Hippocampal formation (tissue), 2 donors: ENCODE measurements at regions not wholly inside any gene's neighbourhood (a gene's known extent, or its start where the extent isn't known, plus 50 kb on each side); places are given as distances from the start of the nearest gene placed in this dataset.
"Not testable (repeated sequence)": the region's sequence is repeated elsewhere in the genome, so short reads cannot be mapped to it uniquely, and the experiment has no call there.

Experiments used
- DNase-seq, 2 donors: peaks; one replicate each; lab custom pipeline; 2025; lab: John Stamatoyannopoulos, UW

DNA sequence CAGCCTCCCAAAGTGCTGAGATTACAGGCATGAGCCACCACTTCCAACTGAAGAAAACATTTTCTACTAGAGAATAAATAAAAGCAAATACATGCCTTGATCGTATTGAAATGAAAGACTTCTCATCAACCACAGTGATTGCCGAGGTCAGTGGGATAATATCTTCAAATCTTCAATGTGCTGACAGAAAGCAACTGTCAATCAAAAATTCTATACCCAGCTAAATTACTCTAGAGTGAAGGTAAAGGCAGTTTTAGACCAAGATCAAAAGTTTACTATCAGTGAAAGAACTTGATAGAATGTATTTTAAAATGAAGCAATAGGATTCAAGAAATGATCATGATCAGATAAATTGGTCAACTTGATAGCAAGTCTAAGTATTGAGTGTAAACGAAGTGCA, 130.6 kb downstream of the BRD1 start:
- no peak for DNase-seq

DNA sequence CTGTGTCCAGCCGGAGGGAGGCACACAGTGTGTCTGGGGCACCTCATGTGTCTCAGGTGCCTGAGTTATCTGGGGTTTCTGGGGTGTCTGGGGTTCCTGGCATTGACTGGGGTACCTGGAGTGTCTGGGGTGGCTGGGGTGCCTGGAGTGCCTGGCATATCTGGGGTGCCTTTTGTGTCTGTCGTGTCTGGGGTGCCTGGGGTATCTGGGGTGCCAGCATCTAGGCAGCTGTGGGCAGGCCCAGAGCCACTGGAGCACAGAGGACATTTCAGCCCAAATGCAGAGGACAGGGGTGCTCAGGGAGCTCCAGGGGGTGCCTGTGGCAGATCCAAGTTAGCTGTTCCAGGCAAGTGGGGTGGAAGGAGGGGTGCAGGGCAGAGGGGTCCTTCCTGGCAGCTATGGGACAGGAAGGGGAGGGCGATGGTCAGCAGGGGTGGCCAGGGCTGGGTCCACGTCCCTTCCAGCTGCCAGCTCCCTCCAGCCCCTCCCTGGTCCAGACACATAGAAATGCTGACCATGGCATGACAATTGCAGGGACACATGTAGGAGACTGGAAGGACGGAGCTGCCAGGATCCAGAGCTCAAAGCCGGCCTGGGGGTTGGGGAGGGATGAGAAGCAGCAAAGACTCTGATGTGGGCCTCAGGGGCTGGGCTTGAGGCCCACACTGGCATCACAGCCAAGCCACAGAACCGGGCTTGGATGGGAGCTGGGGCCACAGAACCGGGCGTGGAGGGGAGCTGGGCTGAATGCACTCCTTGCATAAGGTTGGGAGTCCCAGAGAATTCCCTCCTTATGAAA, 133.0 kb downstream of the BRD1 start:
- no peak for DNase-seq

DNA sequence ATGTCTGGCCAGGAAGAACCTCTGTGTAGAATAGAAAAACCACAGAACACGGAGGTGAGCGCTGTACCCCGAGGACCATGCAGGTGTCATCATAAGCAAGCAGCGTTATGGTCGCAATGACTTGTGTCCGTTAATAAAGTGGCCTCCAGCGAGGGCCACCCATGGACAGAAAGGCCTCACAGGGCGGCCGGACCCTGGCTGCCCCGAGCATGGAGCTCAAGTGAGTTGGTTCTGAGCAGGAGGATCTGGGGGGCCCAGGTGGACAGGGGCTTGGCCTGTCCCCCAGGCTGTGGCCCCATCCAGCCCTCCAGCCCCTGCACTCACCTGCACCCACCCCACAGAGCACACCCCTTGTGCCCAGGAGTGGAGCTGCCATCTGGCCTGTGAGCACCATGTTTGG, 133.8 kb downstream of the BRD1 start:
- no peak for DNase-seq

DNA sequence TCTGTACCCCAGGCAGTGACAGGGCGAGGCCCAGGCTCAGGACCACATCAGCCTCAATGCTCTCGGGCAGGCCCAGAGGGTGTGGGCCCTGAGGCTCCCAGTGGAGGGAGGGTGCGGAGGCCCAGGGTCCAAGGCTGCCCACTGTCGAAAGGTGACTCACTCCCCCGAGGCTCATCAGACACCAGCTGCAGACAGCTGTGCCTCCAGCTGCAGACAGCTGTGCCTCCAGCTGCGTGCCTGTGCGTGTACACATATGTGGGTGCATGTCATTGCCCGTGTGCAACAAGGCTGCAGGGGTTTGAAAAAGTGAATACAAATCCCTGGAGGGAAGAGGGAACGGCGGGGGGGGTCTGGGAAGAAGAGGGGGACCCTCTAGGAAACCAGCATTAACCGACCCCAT, 134.3 kb downstream of the BRD1 start:
- no peak for DNase-seq

DNA sequence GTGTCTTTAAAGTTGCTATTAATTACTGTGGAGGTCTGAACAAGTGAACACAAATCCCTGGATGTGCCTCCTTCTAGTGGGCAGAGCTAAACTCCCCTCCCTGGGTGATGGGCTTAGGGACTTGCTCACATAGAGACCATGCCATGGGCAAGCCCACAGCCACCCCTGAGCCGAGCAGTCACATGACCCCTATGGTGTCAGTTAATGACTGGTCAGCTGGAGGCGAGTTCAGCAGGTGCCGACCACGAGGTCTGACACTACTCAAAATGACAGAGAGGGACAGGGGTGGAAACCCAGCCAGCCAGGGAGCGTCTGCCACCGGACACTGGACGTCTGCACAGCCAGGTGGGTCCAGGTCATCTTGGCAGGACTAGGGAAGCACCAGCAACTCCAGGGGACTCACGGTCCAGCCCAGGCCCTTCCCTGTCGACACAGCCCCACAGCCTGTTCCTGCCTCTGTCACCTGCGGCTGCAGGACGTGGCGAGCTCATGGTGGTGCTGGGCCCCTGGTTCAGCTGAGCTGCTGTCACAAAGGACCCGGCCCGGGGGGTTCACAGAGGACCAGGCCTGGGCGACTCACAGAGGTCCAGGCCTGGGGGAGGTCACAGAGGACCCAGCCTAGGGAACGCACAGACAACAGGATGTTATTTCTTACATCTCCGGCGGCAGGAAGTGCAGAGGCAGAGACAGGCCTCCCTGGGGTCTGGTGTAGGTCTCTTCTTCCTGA, 135.0 kb downstream of the BRD1 start:
- no peak for DNase-seq

DNA sequence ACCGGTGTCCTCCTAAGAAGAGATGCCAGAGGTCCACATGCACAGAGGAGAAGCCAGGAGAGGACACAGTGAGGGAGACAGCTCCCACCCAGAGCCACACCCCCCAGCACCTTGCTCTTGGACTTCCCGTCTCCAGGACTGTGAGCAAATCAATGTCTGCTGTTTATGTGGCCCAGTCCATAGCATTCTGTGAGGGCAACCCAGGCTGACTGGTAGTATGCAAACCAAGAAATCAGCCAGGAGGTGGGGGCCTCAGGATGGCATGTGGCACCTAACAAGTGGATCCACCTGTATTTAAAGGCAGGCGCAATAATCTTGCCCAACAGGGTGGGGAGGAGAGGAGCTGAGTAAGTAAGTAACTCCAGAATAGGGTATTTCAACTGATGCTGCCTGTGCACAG, 136.4 kb downstream of the BRD1 start:
- DNase-seq: no peak

DNA sequence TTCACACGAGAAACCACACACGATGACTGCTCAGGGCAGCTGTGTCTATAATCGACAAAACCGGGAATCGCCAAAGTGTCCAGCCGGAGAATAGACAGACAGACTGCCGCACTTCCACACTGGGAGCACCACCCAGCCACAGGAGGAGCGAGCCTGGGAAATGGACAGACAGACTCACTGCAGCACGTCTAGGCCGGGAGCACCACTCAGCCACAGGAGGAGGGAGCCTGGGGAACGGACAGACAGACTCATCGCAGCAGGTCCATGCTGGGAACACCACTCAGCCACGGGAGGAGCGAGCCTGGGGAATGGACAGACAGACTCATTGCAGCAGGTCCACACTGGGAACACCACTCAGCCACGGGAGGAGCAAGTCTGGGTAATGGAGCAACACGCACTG, 137.2 kb downstream of the BRD1 start:
- DNase-seq: no peak

DNA sequence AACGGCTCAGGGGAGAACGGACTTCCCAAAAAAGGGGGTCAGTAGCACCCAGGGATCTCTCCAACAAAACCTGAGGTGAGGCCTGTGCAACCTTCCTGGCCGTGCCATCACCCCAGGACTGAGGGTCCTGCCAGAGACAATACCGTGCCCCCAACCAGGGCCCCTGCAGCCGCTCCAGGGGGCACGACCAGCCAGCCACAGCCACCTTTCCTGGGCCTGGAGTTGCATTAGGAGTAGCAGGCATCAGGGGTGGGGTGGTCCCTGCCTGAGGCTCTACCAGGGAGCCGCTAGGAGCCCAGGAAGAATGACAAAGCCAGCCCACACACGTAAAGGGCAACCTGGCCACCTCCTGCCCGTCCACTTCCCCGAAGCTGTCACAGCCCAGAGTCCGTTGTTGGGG, 137.8 kb downstream of the BRD1 start:
- DNase-seq: no peak

DNA sequence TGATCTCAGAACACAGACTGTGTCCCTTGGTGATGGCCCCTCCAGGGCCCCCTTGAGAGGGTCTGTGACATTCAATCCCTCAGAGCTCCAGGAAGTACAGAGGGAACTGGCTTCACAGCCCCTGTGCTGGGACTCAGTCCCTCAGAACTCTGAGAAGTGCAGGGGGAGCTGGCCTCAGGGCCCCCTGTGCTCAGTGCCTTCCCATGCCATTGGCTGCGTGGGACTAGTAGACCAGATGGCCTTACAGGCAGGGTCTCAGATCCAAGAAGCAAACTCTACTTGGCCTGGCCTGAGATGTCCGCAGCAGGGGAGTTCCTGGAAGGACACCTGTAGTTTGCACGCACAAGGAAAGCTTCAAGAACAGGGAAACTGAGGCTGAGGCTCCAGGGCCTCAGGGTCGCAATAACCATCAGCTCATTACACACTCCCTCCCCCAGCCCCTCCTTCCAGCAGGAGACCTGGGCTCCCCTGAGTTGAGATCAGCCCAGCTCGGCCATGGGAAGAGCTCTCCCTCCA, 138.4 kb downstream of the BRD1 start:
- DNase-seq: no peak

DNA sequence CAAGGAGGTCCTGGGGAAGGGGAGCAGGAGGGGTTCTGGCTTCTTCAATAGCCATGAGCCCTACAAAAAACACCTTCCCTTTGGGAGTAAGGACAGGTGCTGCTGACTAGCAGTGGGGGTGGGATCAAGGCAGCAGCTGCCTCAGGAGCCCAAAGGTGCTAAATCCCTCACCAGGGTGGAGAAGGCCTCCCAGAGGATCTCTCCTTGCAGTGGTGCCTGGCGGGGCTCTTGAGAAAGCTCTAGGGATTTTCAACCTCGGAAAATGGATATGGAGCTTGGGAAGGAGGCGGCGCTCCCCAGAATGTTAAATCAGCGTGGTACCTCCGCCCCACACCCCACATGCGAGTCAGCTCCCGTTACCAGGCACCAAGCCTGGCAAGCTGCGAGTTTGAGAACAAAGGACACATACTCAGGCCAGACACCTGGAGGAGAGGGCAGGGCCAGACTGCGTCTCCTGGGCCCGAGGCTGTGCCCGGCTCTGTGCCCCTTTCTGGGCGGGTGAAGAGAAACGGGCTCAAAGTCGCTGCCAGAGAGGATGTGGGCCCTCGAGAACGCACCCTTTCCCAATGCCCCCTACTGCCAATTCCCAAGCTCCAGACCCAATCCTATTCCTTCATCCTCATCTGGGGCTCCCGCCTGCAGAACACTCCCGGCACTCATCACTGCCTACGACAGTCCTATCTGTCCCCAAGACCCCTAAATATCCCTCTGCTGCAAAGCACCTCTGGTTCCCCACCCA, 139.0 kb downstream of the BRD1 start:
- no peak for DNase-seq

DNA sequence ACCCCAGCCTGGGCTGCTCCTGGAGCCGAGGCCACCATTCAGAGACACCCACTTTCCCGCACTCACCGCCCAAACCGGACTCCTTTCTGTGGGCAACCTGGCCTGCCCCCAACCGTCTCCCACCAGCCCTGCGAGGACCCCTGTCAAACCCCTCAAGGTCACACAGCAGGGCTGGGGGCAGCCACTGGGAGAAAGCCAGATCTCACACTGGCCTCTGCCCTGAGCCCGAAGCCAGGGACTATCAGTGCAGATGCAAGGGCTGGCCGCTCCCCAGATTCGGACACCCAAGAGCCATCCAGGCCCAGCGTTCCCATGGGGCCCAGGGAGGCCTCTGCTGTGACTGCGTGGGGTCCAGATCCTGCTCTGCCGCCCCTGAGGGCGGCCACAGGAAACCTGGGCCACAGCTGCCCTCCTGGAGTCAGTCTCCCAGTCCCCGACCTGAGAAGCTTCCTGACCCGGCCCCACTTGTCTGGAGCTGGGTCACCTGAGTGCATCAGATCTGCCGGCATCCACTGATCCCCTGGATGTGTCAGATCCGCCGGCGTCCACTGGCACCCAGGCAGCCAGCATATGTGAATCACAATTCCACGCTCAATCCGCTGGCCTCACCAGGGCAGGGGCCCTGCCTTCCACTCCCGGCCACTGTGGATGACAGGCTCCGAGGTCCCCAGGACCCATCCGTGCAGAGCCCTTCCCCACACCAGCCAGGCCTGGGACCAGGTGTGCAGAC, 139.7 kb downstream of the BRD1 start:
- DNase-seq: no peak

DNA sequence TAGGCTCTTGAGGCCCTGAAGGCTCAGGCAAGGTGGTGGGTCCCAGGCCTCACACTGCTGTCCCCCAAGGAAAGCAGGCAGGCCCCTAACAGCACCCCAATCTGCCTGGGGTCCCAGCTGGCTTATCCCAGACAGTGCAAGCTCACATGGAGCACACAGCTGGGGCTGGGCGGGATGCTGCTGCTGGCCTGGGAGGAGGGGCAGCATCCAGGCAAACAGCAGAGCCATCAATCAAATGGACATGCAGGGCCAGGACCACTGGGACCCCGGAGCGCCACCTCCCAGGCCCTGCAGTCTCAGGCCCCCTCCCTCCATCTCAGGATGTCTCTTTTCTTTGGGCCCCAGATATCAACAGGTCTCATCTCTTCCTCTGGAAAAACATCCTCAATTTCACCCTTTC, 140.3 kb downstream of the BRD1 start:
- no peak for DNase-seq

DNA sequence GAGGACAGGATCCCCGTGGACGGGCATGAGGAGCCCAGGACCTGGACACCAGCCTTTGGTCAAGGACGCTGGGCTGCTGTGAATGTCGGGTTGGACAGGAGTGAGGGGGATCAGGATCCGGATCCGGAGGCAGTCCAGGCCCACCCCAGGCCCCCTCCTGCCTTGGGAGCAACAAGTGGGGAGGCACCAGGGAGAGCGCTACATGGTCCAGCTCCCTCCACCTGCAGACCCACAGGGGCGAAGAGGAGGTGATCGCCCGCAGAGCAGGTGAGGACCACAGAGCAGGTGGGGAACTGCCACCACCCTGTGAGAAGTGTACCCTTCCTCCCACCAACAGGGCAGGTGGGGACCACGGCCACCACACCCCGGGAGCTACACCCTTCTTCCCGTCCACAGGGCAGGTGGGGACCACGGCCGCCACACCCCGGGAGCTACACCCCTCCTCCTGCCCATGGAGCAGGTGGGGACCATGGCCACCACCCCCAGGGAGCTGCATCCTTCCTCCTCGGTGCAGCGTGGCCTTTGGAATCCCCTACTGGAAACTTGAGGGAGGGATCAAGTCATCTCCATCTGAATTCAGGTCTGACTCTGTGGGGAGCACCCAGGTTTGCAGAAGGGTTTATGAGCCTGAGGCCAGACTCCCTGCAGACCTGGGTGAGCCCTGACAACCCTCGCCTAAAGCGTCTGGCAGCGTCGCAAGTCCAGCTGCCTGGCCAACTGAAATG, 141.0 kb downstream of the BRD1 start:
- DNase-seq: no peak

DNA sequence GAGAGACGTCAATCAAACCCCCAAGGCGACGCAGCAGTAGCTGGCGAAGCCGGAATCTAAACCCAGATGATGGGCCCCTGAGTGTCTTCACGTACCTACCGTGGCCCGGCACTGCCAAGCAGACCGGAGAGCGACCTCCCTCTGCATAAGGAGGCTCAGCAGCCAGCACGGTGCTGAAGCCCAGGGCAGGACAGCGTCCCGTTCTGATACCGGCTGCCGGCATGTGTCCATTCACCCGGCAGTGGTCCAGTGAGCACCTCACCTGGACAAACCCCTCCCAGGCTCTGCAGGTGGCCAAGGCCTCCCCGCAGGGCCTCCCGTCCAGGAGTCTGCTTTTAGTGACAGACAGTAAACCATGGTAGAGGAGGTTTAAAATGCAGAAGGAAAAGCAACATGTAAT, 142.0 kb downstream of the BRD1 start:
- no peak for DNase-seq

DNA sequence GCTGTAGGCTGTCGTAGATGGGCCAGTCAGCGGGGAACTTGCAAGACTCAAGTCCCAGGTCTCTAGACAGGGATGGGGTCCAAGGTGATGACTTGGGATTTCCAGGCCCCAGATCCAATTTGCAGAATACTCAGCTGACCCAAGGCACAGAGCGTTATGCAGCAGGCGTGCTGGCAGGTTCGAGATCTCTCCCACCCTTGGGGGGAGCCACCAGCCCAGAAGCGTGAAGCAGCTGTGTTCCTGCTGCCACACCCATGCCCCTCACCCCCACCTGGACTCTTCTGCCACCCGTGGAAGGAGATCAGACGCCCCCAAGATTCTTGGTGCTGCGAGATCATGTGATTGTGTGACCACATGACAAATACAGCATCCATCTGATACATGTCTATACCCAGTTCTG, 142.6 kb downstream of the BRD1 start:
- no peak for DNase-seq

DNA sequence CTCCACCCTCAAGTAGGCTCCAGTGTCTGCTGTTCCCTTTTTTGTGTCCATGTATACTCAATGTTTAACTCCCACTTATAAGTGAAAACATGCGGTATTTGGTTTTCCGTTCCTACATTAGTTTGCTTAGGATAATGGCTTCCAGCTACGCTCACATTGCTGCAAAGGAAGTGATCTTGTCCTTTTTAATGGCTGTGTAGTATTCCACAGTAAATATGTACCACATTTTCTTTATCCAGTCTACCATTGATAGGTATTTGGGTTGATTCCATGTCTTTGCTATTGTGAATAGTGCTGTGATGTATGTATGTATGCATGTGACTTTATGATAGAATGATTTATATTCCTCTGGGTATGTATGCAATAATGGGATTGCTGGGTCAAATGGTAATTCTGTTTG, 144.6 kb downstream of the BRD1 start:
- DNase-seq: no peak

DNA sequence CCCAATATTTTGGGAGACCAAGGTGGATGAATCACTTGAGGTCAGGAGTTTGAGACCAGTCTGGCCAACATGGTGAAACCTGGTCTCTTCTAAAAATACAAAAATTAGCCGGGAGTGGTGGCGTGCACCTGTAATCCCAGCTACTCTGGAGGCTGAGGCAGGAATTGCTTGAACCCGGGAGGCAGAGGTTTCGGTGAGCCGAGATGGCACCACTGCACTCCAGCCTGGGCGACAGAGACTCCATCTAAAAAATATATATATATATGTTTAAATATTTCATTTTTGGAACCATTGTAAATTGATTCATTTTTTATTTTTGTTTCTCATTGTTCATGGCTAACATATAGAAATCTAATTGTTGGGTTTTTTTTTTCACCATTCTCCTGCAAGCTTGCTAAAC, 146.9 kb downstream of the BRD1 start:
- DNase-seq: not testable (repeated sequence)

DNA sequence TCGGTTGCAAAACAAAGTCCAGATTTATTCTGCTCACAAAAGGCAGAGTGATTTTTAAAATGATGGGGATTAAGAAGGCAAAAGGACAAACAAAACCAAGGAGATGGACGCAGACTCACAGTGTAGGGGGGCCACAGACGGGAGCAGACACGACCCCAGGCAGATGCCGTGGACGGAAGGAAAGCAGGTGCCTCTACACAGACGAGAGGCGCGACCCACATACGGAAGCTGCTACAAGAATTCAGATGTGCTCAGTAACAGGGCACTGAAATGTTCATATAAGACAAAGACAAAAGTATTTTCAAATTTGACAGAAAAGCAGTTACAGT, 148.9 kb downstream of the BRD1 start:
- no peak for DNase-seq

DNA sequence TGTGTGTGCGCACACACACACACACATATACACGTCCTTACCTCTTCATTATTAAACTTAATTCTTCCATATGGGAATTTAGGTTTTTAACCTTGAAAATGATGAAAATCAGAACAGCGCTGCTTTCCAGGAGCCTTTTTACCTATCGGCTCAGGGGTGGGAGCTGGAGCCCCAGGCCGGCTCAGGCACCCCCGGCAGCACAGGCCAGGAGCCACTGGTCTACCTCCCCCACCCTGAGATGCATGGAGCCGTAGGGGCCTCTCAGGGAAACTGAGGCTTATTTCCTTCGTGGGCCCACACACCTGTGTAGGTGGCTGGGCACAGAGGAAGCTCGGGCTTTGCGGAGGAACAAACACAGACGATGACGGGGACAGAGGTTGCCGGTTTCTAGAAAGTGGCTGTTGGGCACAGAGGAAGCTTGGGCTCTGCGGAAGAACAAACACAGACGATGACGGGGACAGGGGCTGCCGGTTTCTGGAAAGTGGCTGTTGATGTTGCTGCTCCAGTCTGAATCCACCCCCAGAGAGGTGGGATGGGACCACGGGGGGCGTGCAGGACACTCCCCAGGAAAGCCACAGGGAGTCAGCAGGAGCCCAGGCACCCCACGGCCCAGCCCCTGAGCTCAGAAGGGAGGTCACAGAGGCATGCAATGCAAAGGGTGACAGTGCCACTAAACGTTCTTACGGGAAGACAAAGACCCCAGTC, 149.4 kb downstream of the BRD1 start:
- no peak for DNase-seq

DNA sequence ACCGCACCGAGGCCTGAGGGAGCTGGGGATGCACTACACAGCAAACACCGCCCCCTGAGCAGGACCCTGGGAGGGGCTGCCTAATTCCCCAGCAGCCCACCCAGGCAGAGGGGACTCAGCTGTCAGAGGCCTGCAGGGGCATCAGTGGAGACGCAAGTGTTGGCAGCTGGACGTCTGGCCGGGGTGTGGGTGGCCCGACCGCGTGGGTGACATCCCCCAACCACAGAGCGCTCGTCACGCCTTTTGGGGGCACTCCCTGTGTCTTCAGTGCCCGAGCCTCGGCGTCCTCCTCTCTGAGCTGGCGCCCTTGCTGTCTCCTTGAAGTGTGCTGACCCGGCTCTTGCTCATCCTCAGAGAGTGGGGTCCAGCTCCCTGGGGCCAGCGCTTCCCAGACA, 150.2 kb downstream of the BRD1 start:
- DNase-seq: no peak
